ENCODE measurements at regions not wholly inside any gene's neighbourhood (a gene's known extent, or its start where the extent isn't known, plus 50 kb on each side); places are given as distances from the start of the nearest gene placed in this dataset.

- DNase-seq (ENCODE audit: low read depth in 4 of 4, low spot score in 2 of 4): no peak
Observed at GRCh38 chr15:69798481-69799250, 299.1 kb downstream of the TLE3 start.

GRCh38 chr15:69801144-69801543 lies 296.6 kb downstream of the TLE3 start:
- no peak for DNase-seq (ENCODE audit: low read depth in 4 of 4, low spot score in 2 of 4)

GRCh38 chr15:69802432-69802831 lies 295.3 kb downstream of the TLE3 start:
- DNase-seq (ENCODE audit: low read depth in 4 of 4, low spot score in 2 of 4): no peak

- DNase-seq (ENCODE audit: low read depth in 4 of 4, low spot score in 2 of 4): no peak
Observed at GRCh38 chr15:69804786-69805185, 292.9 kb downstream of the TLE3 start.

- DNase-seq (ENCODE audit: low read depth in 4 of 4, low spot score in 2 of 4): no peak
Observed at GRCh38 chr15:69805248-69805953, 292.3 kb downstream of the TLE3 start.

GRCh38 chr15:69806287-69806915 lies 291.3 kb downstream of the TLE3 start:
- DNase-seq (ENCODE audit: low read depth in 4 of 4, low spot score in 2 of 4): no peak

GRCh38 chr15:69807721-69808120 lies 290.0 kb downstream of the TLE3 start:
- no peak for DNase-seq (ENCODE audit: low read depth in 4 of 4, low spot score in 2 of 4)

GRCh38 chr15:69808756-69809155 lies 289.0 kb downstream of the TLE3 start:
- DNase-seq (ENCODE audit: low read depth in 4 of 4, low spot score in 2 of 4): no peak

GRCh38 chr15:69809421-69809820 lies 288.3 kb downstream of the TLE3 start:
- DNase-seq (ENCODE audit: low read depth in 4 of 4, low spot score in 2 of 4): no peak

GRCh38 chr15:69810431-69811354 lies 287.0 kb downstream of the TLE3 start:
- no peak for DNase-seq (ENCODE audit: low read depth in 4 of 4, low spot score in 2 of 4)

- no peak for DNase-seq (ENCODE audit: low read depth in 4 of 4, low spot score in 2 of 4)
Observed at GRCh38 chr15:69812861-69813261, 284.9 kb downstream of the TLE3 start.

GRCh38 chr15:69813881-69814280 lies 283.8 kb downstream of the TLE3 start:
- DNase-seq (ENCODE audit: low read depth in 4 of 4, low spot score in 2 of 4): no peak

GRCh38 chr15:69814932-69815331 lies 282.8 kb downstream of the TLE3 start:
- DNase-seq (ENCODE audit: low read depth in 4 of 4, low spot score in 2 of 4): no peak

- no peak for DNase-seq (ENCODE audit: low read depth in 4 of 4, low spot score in 2 of 4)
Observed at GRCh38 chr15:69815793-69816192, 281.9 kb downstream of the TLE3 start.

GRCh38 chr15:69816522-69816921 lies 281.2 kb downstream of the TLE3 start:
- DNase-seq (ENCODE audit: low read depth in 4 of 4, low spot score in 2 of 4): no peak

GRCh38 chr15:69818529-69818928 lies 279.2 kb downstream of the TLE3 start:
- no peak for DNase-seq (ENCODE audit: low read depth in 4 of 4, low spot score in 2 of 4)

GRCh38 chr15:69819371-69819770 lies 278.3 kb downstream of the TLE3 start:
- no peak for DNase-seq (ENCODE audit: low read depth in 4 of 4, low spot score in 2 of 4)

- DNase-seq (ENCODE audit: low read depth in 4 of 4, low spot score in 2 of 4): no peak
Observed at GRCh38 chr15:69820819-69821218, 276.9 kb downstream of the TLE3 start.

- DNase-seq (ENCODE audit: low read depth in 4 of 4, low spot score in 2 of 4): no peak
Observed at GRCh38 chr15:69823223-69823907, 274.4 kb downstream of the TLE3 start.

Measured in left renal cortex interstitium (tissue), 4 donors.